OCI-LY7 (cell line): ENCODE measurements at regions not wholly inside any gene's neighbourhood (a gene's known extent, or its start where the extent isn't known, plus 50 kb on each side); places are given as distances from the start of the nearest gene placed in this dataset.

ENCODE experiments used
- CTCF ChIP-seq: fragments of 200-600 bp; sonication (generic); conservative IDR thresholded peaks from 2 replicates; pipeline ENCODE4 v1.5.1; 2014; ENCODE audit warnings: mild to moderate bottlenecking, antibody characterized with exemption, low read length, moderate library complexity, mixed read lengths
- EZH2phosphoT487 ChIP-seq: fragments of 200-600 bp; sonication (generic); IDR thresholded peaks from 2 replicates; pipeline ENCODE4 v1.6.1; 2018; ENCODE audit warnings: low read depth, borderline replicate concordance, mild to moderate bottlenecking, mixed run types, antibody characterized with exemption, low read length, moderate library complexity, mixed read lengths

DNA sequence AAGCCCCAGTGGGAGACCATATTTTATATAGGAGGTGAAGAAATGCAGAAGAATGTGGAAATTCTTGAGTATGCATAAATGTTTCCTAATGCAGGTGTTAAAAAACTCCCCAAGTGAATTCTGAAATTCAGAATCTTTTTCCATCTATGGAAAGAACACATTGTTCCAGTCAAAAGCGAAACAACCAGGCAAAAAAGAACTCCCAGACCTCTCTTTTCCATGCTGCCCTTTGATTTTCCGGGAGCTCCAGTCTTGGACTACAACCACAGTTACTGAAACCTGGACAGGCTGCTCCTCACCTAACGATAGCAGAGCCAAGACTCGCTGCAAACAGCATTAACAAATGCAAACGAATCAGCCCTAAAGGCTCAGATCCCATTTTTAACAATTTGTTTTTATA lies 108.7 kb upstream of the CNKSR3 start:
- TF ChIP-seq CTCF = no peak
- no peak for TF ChIP-seq EZH2phosphoT487
